ENCODE measurements at regions not wholly inside any gene's neighbourhood (a gene's known extent, or its start where the extent isn't known, plus 50 kb on each side); places are given as distances from the start of the nearest gene placed in this dataset.
A peak's percentile ranks its signal among the peaks of the same experiment; 100 is the strongest.

DNA sequence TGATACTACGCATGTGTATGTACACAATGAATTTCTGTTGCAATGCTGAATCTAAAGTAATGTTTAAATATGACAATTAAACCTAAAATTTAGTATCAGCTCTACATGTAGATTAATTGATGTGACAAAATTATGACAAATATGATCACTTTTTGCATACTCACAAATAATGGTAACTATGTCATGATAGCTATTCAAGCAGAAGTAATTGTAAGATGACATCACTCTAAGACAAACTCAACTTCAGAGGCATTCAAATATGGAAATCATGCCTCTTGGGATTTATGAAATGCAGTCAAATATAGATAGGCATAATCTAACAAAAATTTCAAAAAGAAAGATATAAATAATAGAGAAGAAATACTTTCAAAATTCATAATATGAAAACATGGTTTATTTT, 571.7 kb upstream of the LRFN5 start:
- TF ChIP-seq ELF3 (CRISPR knock-in tag; IDR thresholded peaks at IDR 0.05) = no peak
- no peak for TF ChIP-seq FOXJ3 (CRISPR knock-in tag; IDR thresholded peaks at IDR 0.05; ENCODE audit: borderline replicate concordance)
- TF ChIP-seq ATF7 (IDR thresholded peaks at IDR 0.05) = peak; percentile 88
- TF ChIP-seq ATF7 (CRISPR knock-in tag; IDR thresholded peaks at IDR 0.05) = no peak
- no peak for TF ChIP-seq ZNF136 (CRISPR knock-in tag; IDR thresholded peaks at IDR 0.05; ENCODE audit: low read depth)
- TF ChIP-seq CREB1 (IDR thresholded peaks at IDR 0.05) = peak; percentile 79
- TF ChIP-seq CREB1 (CRISPR knock-in tag; IDR thresholded peaks at IDR 0.05) = no peak
- no peak for ATAC-seq

DNA sequence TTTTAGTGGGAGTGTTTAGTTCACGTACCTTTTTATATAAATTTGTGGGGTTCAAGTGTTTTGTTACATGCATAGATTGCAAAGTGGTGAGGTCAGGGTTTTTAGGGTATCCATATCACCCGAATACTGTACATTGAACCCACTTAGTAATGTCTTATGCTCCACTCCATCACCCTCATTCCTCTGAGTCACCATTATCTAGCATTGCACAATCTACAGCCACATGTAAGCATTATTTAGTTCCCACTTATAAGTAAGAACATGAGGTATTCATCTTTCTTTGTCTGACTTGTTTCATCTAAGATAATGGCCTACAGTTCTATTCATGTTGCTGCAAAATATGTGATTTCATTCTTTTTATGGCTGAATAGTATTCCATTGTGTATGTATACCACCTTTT, 583.7 kb upstream of the LRFN5 start:
- in situ Hi-C loops (cut with HindIII; ENCODE audit: extremely low pct_ligation_motif_present, low pct_unique_long_range_greater_than_20kb) = no loop called here
- 2% methylated on average over 2 of the region's 2 CpGs for WGBS (ENCODE audit: low lambda C conversion rate)

More for the DNA sequence above, 571.7 kb upstream of the LRFN5 start:
- H2AFZ ChIP-seq (ENCODE audit: low read length) = no peak overlapping the region
- FAIRE-seq (no peak), DNase-seq (ENCODE audit: low spot score) (no peak)
- no TSS peak for BruUV-seq (replicated peaks)
- no peak overlapping the region for H3K27ac ChIP-seq (ENCODE audit: extremely low read length, insufficient read depth, low read length)
- no peak overlapping the region for H3K9ac ChIP-seq (ENCODE audit: insufficient read depth, low read depth, low read length)
- intact Hi-C loops (cut with micrococcal nuclease; ENCODE audit: unreplicated experiment) (no loop called here), in situ Hi-C loops (cut with HindIII; ENCODE audit: extremely low pct_ligation_motif_present, low pct_unique_long_range_greater_than_20kb) (no loop called here)
- H3K4me2 ChIP-seq (ENCODE audit: low read depth, low read length) = no peak overlapping the region
- H3K4me1 ChIP-seq (ENCODE audit: insufficient read depth, low read length) = no peaks in the 10 kb centered on the region
- H3K9me3 ChIP-seq (ENCODE audit: low read length) = peaks cover 70% of the 10 kb centered on the region
- no peaks in the 10 kb centered on the region for H3K79me2 ChIP-seq (ENCODE audit: insufficient read depth, low read length)
- CTCF ChIA-PET (ENCODE audit: low intra/inter-chr PET ratio, low total read pairs) = no interaction called here
- H3K4me3 ChIP-seq (replicated peaks in 1 of 3; ENCODE audit: insufficient read depth in 1 of 3, low read depth in 2 of 3, low read length in 3 of 3) = no peak overlapping the region
- no peaks in the 10 kb centered on the region for H3K27me3 ChIP-seq (ENCODE audit: control insufficient read depth in 1 of 2, insufficient read depth in 2 of 2, low read length in 2 of 2)
- POLR2A ChIA-PET = no interaction called here
- no peaks in the 10 kb centered on the region for H4K20me1 ChIP-seq (ENCODE audit: insufficient read depth, low read length)
- no peaks in the 10 kb centered on the region for H3K36me3 ChIP-seq (replicated peaks in 1 of 2; ENCODE audit: control insufficient read depth in 1 of 2, insufficient read depth in 2 of 2, low read length in 2 of 2)
- 6% methylated on average over 1 of the region's 1 CpG for WGBS (ENCODE audit: low lambda C conversion rate)

More for the DNA sequence above, 583.7 kb upstream of the LRFN5 start:
- no peak for ATAC-seq
- H3K36me3 ChIP-seq (replicated peaks in 1 of 2; ENCODE audit: control insufficient read depth in 1 of 2, insufficient read depth in 2 of 2, low read length in 2 of 2) = no peaks in the 10 kb centered on the region
- no peak overlapping the region for H3K4me3 ChIP-seq (replicated peaks in 1 of 3; ENCODE audit: insufficient read depth in 1 of 3, low read depth in 2 of 3, low read length in 3 of 3)
- TF ChIP-seq FOXM1 (CRISPR knock-in tag; IDR thresholded peaks at IDR 0.05) (no peak), YEATS4 (CRISPR knock-in tag; IDR thresholded peaks at IDR 0.05; ENCODE audit: borderline replicate concordance) (no peak), PHF8 (CRISPR knock-in tag; IDR thresholded peaks at IDR 0.05) (no peak), GABPB1 (CRISPR knock-in tag; IDR thresholded peaks at IDR 0.05) (no peak), BCLAF1 (IDR thresholded peaks at IDR 0.05) (no peak), ZNF678 (CRISPR knock-in tag; IDR thresholded peaks at IDR 0.05) (no peak), TCF7L2 (IDR thresholded peaks at IDR 0.05; ENCODE audit: low read depth, low read length) (no peak), ZNF3 (CRISPR knock-in tag; IDR thresholded peaks at IDR 0.05) (no peak), FOXO1 (CRISPR knock-in tag; IDR thresholded peaks at IDR 0.05) (no peak), ZNF20 (CRISPR knock-in tag; IDR thresholded peaks at IDR 0.05) (no peak), FOXK2 (IDR thresholded peaks at IDR 0.05) (no peak)
- intact Hi-C loops (cut with micrococcal nuclease; ENCODE audit: unreplicated experiment) = no loop called here
- H3K9ac ChIP-seq (ENCODE audit: insufficient read depth, low read depth, low read length) = no peak overlapping the region
- CTCF ChIA-PET (ENCODE audit: low intra/inter-chr PET ratio, low total read pairs) = no interaction called here
- no peak overlapping the region for H3K27ac ChIP-seq (ENCODE audit: extremely low read length, insufficient read depth, low read length)
- no TSS peak for BruUV-seq (replicated peaks)
- POLR2A ChIA-PET = no interaction called here
- FAIRE-seq = no peak
- H3K9me3 ChIP-seq (ENCODE audit: low read length) = peaks cover 75% of the 10 kb centered on the region
- no peaks in the 10 kb centered on the region for H4K20me1 ChIP-seq (ENCODE audit: insufficient read depth, low read length)
- H2AFZ ChIP-seq (ENCODE audit: low read length) = no peak overlapping the region
- no peak overlapping the region for H3K4me2 ChIP-seq (ENCODE audit: low read depth, low read length)
- no peaks in the 10 kb centered on the region for H3K79me2 ChIP-seq (ENCODE audit: insufficient read depth, low read length)
- H3K27me3 ChIP-seq (ENCODE audit: control insufficient read depth in 1 of 2, insufficient read depth in 2 of 2, low read length in 2 of 2) = no peaks in the 10 kb centered on the region
- no peaks in the 10 kb centered on the region for H3K4me1 ChIP-seq (ENCODE audit: insufficient read depth, low read length)
- DNase-seq (ENCODE audit: low spot score) = no peak

All from HepG2 (cell line).